DOHH2 (cell line): ENCODE measurements at regions not wholly inside any gene's neighbourhood (a gene's known extent, or its start where the extent isn't known, plus 50 kb on each side); places are given as distances from the start of the nearest gene placed in this dataset.

Experiments used
- H3F3A ChIP-seq: fragments of 200-600 bp; sonication (generic), shearing (Covaris generic); 2 replicates; pipeline ENCODE4 v1.6.0; 2016; ENCODE audit warnings: antibody characterized with exemption, mild to moderate bottlenecking; ENCODE audit not compliant: control insufficient read depth, insufficient read depth
- H3K27ac ChIP-seq: fragments of 200-600 bp; sonication (generic); 2 replicates; pipeline ENCODE4 v1.5.1; 2014; ENCODE audit warnings: low read depth, mild to moderate bottlenecking, low read length, moderate library complexity
- H3K27me3 ChIP-seq: fragments of 200-600 bp; sonication (generic); 2 replicates; pipeline ENCODE4 v1.6.1; 2014; ENCODE audit warnings: mild to moderate bottlenecking, low read length, mixed read lengths; ENCODE audit not compliant: control insufficient read depth
- H3K36me3 ChIP-seq: fragments of 200-600 bp; sonication (generic); 2 replicates; pipeline ENCODE4 v1.6.1; 2014; ENCODE audit warnings: mild to moderate bottlenecking, low read length, moderate library complexity, mixed read lengths; ENCODE audit not compliant: control insufficient read depth
- H3K4me1 ChIP-seq: fragments of 200-600 bp; sonication (generic); 2 replicates; pipeline ENCODE4 v1.6.1; 2014; ENCODE audit warnings: mild to moderate bottlenecking, low read length, mixed read lengths; ENCODE audit not compliant: control insufficient read depth
- H3K4me2 ChIP-seq: fragments of 200-600 bp; sonication (generic); 2 replicates; pipeline ENCODE4 v1.6.0; 2014; ENCODE audit warnings: mild to moderate bottlenecking, low read length, moderate library complexity
- H3K4me3 ChIP-seq: fragments of 200-600 bp; sonication (generic); 2 replicates; pipeline ENCODE4 v1.5.1; 2014; ENCODE audit warnings: mild to moderate bottlenecking, low read length, mixed read lengths
- H3K79me2 ChIP-seq: fragments of 200-600 bp; sonication (generic); 2 replicates; pipeline ENCODE4 v1.6.1; 2014; ENCODE audit warnings: mild to moderate bottlenecking, low read length, mixed read lengths; ENCODE audit not compliant: control insufficient read depth
- H3K9me2 ChIP-seq: fragments of 200-600 bp; sonication (generic); replicated peaks from 2 replicates; pipeline ENCODE4 v1.6.1; 2014; ENCODE audit warnings: mild to moderate bottlenecking, low read length, mixed read lengths; ENCODE audit not compliant: control insufficient read depth
- H3K9me3 ChIP-seq: fragments of 200-600 bp; sonication (generic); 2 replicates; pipeline ENCODE4 v1.6.1; 2014; ENCODE audit warnings: antibody characterized with exemption, low read length, mixed read lengths; ENCODE audit not compliant: control insufficient read depth, insufficient read depth
- H4K20me1 ChIP-seq: fragments of 200-600 bp; sonication (generic); 2 replicates; pipeline ENCODE4 v1.6.0; 2014; ENCODE audit warnings: low read depth, mild to moderate bottlenecking, antibody characterized with exemption, low read length, moderate library complexity; ENCODE audit not compliant: control insufficient read depth, insufficient read depth
- CTCF ChIP-seq: fragments of 200-600 bp; sonication (generic); IDR thresholded peaks from one replicate; pipeline ENCODE4 v1.5.1; 2014; ENCODE audit warnings: antibody characterized with exemption, mild to moderate bottlenecking, low read depth, low read length; ENCODE audit not compliant: poor library complexity, severe bottlenecking
- EZH2phosphoT487 ChIP-seq: fragments of 200-600 bp; sonication (generic); IDR thresholded peaks from 2 replicates; pipeline ENCODE4 v1.6.1; 2017; ENCODE audit warnings: borderline replicate concordance, mild to moderate bottlenecking, antibody characterized with exemption, low read length, moderate library complexity, mixed read lengths

GRCh38 chr14:39884091-39884490, 451.9 kb upstream of the FBXO33 start:
- Histone ChIP-seq H3K27me3 (no peaks in the 10 kb centered on the region), H3K36me3 (no peaks in the 10 kb centered on the region), H4K20me1 (no peaks in the 10 kb centered on the region), H3K79me2 (no peaks in the 10 kb centered on the region), H3K4me2 (no peak overlapping the region), H3K27ac (no peak overlapping the region), H3K4me1 (no peaks in the 10 kb centered on the region), H3K9me3 (no peaks in the 10 kb centered on the region), H3K9me2 (no peaks in the 10 kb centered on the region), H3F3A (no peaks in the 10 kb centered on the region), H3K4me3 (no peak overlapping the region)
- TF ChIP-seq EZH2phosphoT487 (no peak), CTCF (no peak)

GRCh38 chr14:39880965-39881364, 448.7 kb upstream of the FBXO33 start:
- no peaks in the 10 kb centered on the region for H3K9me3 ChIP-seq
- H3F3A ChIP-seq = no peaks in the 10 kb centered on the region
- no peak overlapping the region for H3K4me2 ChIP-seq
- H3K4me3 ChIP-seq = no peak overlapping the region
- no peaks in the 10 kb centered on the region for H3K9me2 ChIP-seq
- no peaks in the 10 kb centered on the region for H3K36me3 ChIP-seq
- TF ChIP-seq EZH2phosphoT487 = no peak
- TF ChIP-seq CTCF = no peak
- no peaks in the 10 kb centered on the region for H4K20me1 ChIP-seq
- H3K79me2 ChIP-seq = no peaks in the 10 kb centered on the region
- no peaks in the 10 kb centered on the region for H3K4me1 ChIP-seq
- no peak overlapping the region for H3K27ac ChIP-seq
- H3K27me3 ChIP-seq = no peaks in the 10 kb centered on the region

- Histone ChIP-seq H3K9me3 (no peaks in the 10 kb centered on the region), H3F3A (no peaks in the 10 kb centered on the region), H4K20me1 (no peaks in the 10 kb centered on the region), H3K79me2 (no peaks in the 10 kb centered on the region), H3K27me3 (no peaks in the 10 kb centered on the region), H3K9me2 (no peaks in the 10 kb centered on the region), H3K27ac (no peak overlapping the region), H3K4me2 (no peak overlapping the region), H3K4me1 (no peaks in the 10 kb centered on the region), H3K36me3 (no peaks in the 10 kb centered on the region), H3K4me3 (no peak overlapping the region)
- TF ChIP-seq EZH2phosphoT487 = no peak
- no peak for TF ChIP-seq CTCF
Measured at GRCh38 chr14:39880106-39880695, 448.0 kb upstream of the FBXO33 start.
